Testis (tissue), 2 donors: ENCODE measurements at regions not wholly inside any gene's neighbourhood (a gene's known extent, or its start where the extent isn't known, plus 50 kb on each side); places are given as distances from the start of the nearest gene placed in this dataset.

ENCODE experiments used
- POLR2A ChIP-seq: fragments of 450-650 bp; IDR thresholded peaks from one replicate; pipeline ENCODE4 v1.6.1; 2017; ENCODE audit warnings: antibody characterized with exemption, mild to moderate bottlenecking, moderate library complexity
- TF ChIP-seq, protein P1 (sequence below), 3 experiments: fragments of 450-650 bp in 2 of 3; fragments of 200-600 bp in 1 of 3; sonication (generic) in 1 of 3; IDR thresholded peaks; one replicate each; pipeline ENCODE4 v1.5.1; 2016 to 2019; ENCODE audit warnings: antibody characterized with exemption in 3 of 3, mild to moderate bottlenecking in 2 of 3, moderate library complexity in 1 of 3

DNA sequence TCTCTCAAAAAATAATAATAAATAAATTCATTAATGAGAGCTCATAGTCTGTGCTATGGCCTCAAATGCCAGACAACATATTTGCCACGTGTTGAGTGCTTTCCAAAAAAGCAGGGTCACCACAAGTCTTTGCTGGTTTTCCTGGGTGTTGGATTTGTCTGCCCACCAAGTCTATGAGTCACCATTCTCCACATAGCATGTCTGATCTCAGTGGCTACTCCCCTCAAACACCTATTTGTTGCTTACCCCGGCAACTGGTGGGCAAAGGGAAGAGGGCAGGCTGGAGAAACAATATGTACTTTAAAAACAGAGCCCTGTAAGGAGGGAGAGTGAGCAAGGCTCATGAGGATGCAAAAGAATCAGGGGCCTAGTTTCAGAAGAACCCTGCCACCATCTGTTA, 120.0 kb upstream of the ARRDC4 start:
- TF ChIP-seq, protein P1, sequence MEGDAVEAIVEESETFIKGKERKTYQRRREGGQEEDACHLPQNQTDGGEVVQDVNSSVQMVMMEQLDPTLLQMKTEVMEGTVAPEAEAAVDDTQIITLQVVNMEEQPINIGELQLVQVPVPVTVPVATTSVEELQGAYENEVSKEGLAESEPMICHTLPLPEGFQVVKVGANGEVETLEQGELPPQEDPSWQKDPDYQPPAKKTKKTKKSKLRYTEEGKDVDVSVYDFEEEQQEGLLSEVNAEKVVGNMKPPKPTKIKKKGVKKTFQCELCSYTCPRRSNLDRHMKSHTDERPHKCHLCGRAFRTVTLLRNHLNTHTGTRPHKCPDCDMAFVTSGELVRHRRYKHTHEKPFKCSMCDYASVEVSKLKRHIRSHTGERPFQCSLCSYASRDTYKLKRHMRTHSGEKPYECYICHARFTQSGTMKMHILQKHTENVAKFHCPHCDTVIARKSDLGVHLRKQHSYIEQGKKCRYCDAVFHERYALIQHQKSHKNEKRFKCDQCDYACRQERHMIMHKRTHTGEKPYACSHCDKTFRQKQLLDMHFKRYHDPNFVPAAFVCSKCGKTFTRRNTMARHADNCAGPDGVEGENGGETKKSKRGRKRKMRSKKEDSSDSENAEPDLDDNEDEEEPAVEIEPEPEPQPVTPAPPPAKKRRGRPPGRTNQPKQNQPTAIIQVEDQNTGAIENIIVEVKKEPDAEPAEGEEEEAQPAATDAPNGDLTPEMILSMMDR (IDR thresholded peaks at IDR 0.05), result no peak
- no peak for TF ChIP-seq POLR2A
